SK-N-SH treated with all-trans-retinoic acid at 6 μM for 48 hours (cell line): ENCODE measurements at regions not wholly inside any gene's neighbourhood (a gene's known extent, or its start where the extent isn't known, plus 50 kb on each side); places are given as distances from the start of the nearest gene placed in this dataset.

Source experiments
- ZC3H10 ChIP-seq: fragments of 250-450 bp; sonication (Bioruptor Pico); IDR thresholded peaks from 2 replicates; pipeline ENCODE4 v1.5.1; 2021; ENCODE audit warnings: mild to moderate bottlenecking, moderate library complexity
- TF ChIP-seq, protein P1 (sequence below): fragments of 250-450 bp; sonication (Bioruptor Pico); IDR thresholded peaks from 2 replicates; pipeline ENCODE4 v1.8.0; 2020; ENCODE audit warnings: mild to moderate bottlenecking, moderate library complexity, borderline replicate concordance

DNA sequence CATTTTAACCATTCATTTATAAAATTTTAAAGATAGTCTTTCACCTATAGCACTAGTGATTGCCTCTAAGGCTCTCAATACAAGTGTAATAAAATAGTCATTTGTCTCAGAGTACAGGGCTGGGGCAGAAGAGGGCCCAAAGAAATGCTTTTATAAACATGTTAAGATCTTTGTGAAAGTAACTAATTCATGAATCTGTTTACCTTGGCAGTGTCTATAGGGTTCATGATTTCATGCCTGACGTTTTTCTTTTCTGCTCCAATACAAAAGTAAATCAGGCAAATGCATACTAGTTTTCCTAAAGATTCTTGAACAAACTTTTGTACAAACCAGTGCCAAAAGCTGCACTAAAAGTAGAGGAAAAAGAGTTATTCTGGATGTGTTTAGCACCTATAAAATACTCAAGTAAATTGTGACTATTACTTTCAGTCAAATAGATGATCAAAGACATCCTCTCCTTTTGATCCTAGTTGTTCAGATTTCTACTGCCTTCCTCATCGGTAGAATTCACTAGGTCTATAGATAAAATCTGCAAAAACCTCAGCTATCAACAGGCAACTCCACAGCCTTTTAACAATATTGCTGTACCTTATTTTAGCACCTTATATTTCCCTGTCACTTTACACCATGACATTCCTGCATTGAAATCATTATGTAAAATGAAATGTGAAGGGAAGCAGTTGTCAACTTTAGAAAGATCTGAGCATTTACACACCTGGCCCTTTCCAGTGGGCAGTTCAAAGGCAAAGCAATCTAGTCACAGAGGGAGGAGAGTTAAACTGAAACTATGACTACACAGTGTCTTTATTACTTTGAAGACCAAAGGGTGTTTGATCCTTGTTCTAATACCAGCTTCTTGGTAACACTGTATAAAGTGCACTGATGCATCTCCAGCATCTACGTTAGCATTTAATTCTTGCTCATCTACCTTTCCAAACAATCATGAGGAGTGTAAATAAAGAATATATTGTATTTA lies 100.0 kb upstream of the MED13 start:
- TF ChIP-seq, protein P1, sequence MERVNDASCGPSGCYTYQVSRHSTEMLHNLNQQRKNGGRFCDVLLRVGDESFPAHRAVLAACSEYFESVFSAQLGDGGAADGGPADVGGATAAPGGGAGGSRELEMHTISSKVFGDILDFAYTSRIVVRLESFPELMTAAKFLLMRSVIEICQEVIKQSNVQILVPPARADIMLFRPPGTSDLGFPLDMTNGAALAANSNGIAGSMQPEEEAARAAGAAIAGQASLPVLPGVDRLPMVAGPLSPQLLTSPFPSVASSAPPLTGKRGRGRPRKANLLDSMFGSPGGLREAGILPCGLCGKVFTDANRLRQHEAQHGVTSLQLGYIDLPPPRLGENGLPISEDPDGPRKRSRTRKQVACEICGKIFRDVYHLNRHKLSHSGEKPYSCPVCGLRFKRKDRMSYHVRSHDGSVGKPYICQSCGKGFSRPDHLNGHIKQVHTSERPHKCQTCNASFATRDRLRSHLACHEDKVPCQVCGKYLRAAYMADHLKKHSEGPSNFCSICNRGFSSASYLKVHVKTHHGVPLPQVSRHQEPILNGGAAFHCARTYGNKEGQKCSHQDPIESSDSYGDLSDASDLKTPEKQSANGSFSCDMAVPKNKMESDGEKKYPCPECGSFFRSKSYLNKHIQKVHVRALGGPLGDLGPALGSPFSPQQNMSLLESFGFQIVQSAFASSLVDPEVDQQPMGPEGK (CRISPR knock-in tag) = no peak
- TF ChIP-seq ZC3H10 = no peak
